Mesenchymal stem cell (in vitro differentiated cells and primary cell): ENCODE measurements at regions not wholly inside any gene's neighbourhood (a gene's known extent, or its start where the extent isn't known, plus 50 kb on each side); places are given as distances from the start of the nearest gene placed in this dataset.

Experiments
- DNase-seq: peaks from one replicate; pipeline ENCODE4 v3.0.0-alpha.2; 2013
- H2AFZ ChIP-seq: one replicate; pipeline ENCODE4 v1.6.1; 2013; ENCODE audit warnings: low read depth, mild to moderate bottlenecking, control low read depth, inconsistent platforms, low read length, moderate library complexity
- H2AK5ac ChIP-seq: 2 replicates; pipeline ENCODE4 v1.6.1; 2013; ENCODE audit warnings: low read length, moderate library complexity, mild to moderate bottlenecking, inconsistent platforms; ENCODE audit not compliant: severe bottlenecking
- H2BK120ac ChIP-seq: one replicate; pipeline ENCODE4 v1.6.1; 2013; ENCODE audit warnings: low read depth, mild to moderate bottlenecking, inconsistent platforms, low read length, moderate library complexity
- H2BK12ac ChIP-seq, 2 experiments: one replicate each; pipeline ENCODE4 v1.6.1; 2013; ENCODE audit warnings: inconsistent platforms in 2 of 2, low read length in 2 of 2, mild to moderate bottlenecking in 2 of 2, moderate library complexity in 2 of 2, control low read depth in 1 of 2
- H2BK15ac ChIP-seq: one replicate; pipeline ENCODE4 v1.6.1; 2013; ENCODE audit warnings: mild to moderate bottlenecking, low read depth, inconsistent platforms; ENCODE audit not compliant: poor library complexity, severe bottlenecking
- H2BK5ac ChIP-seq: 2 replicates; pipeline ENCODE4 v1.6.1; 2013; ENCODE audit warnings: low read depth, mild to moderate bottlenecking, low read length, control low read depth, inconsistent platforms; ENCODE audit not compliant: poor library complexity, severe bottlenecking
- H3K14ac ChIP-seq, 2 experiments: one replicate each; pipeline ENCODE4 v1.6.1; 2013; ENCODE audit warnings: inconsistent platforms in 2 of 2, low read length in 2 of 2, control low read depth in 1 of 2, mild to moderate bottlenecking in 1 of 2, moderate library complexity in 1 of 2
- H3K18ac ChIP-seq, 2 experiments: one replicate each; pipeline ENCODE4 v1.6.1; 2013; ENCODE audit warnings: inconsistent platforms in 2 of 2, low read length in 2 of 2, control low read depth in 1 of 2, low read depth in 1 of 2, mild to moderate bottlenecking in 1 of 2
- H3K23ac ChIP-seq, 2 experiments: one replicate each; pipeline ENCODE4 v1.6.1; 2013; ENCODE audit warnings: inconsistent platforms in 2 of 2, low read length in 2 of 2, mild to moderate bottlenecking in 2 of 2, moderate library complexity in 2 of 2, control low read depth in 1 of 2
- H3K27ac ChIP-seq: 2 replicates; pipeline ENCODE4 v1.5.1; 2013; ENCODE audit warnings: mild to moderate bottlenecking, moderate library complexity, low read length, control low read depth, inconsistent platforms; ENCODE audit not compliant: poor library complexity, severe bottlenecking
- H3K27me3 ChIP-seq, 2 experiments: 2 replicates each; pipeline versions ENCODE4 v1.6.1 to v1.7.0; 2013; ENCODE audit warnings: low read length in 2 of 2, mild to moderate bottlenecking in 2 of 2, moderate library complexity in 2 of 2, control low read depth in 1 of 2, inconsistent platforms in 1 of 2; ENCODE audit not compliant: control insufficient read depth in 1 of 2, insufficient read depth in 1 of 2
- H3K36me3 ChIP-seq, 2 experiments: 2 replicates each; pipeline versions ENCODE4 v1.6.1 to v1.7.0; 2013; ENCODE audit warnings: low read length in 2 of 2, control low read depth in 1 of 2, inconsistent platforms in 1 of 2, low read depth in 1 of 2, mild to moderate bottlenecking in 1 of 2; ENCODE audit not compliant: insufficient read depth in 2 of 2, control insufficient read depth in 1 of 2
- H3K4ac ChIP-seq, 2 experiments: one replicate each; pipeline ENCODE4 v1.6.1; 2013; ENCODE audit warnings: inconsistent platforms in 2 of 2, low read length in 2 of 2, mild to moderate bottlenecking in 2 of 2, moderate library complexity in 2 of 2, control low read depth in 1 of 2, low read depth in 1 of 2
- H3K4me1 ChIP-seq: 2 replicates; pipeline ENCODE4 v1.6.1; 2013; ENCODE audit warnings: low read depth, low read length, control low read depth; ENCODE audit not compliant: control insufficient read depth, insufficient read depth
- H3K4me2 ChIP-seq: 2 replicates; pipeline ENCODE4 v1.6.1; 2013; ENCODE audit warnings: low read length, mild to moderate bottlenecking, inconsistent platforms; ENCODE audit not compliant: poor library complexity, severe bottlenecking
- H3K4me3 ChIP-seq, 2 experiments: 2 replicates each; pipeline versions ENCODE4 v1.5.1 to v1.7.0; 2013; ENCODE audit warnings: low read length in 2 of 2, mild to moderate bottlenecking in 2 of 2, control low read depth in 1 of 2, low read depth in 1 of 2; ENCODE audit not compliant: insufficient read depth in 1 of 2
- H3K79me1 ChIP-seq: replicated peaks from 2 replicates; pipeline ENCODE4 v1.6.1; 2013; ENCODE audit warnings: mild to moderate bottlenecking, control low read depth, low read length, inconsistent platforms; ENCODE audit not compliant: poor library complexity, severe bottlenecking
- H3K9ac ChIP-seq: 2 replicates; pipeline ENCODE4 v1.7.0; 2013; ENCODE audit warnings: mild to moderate bottlenecking, low read length, moderate library complexity
- H3K9me3 ChIP-seq: 2 replicates; pipeline ENCODE4 v1.7.0; 2013; ENCODE audit warnings: mild to moderate bottlenecking, low read length; ENCODE audit not compliant: control insufficient read depth
- H4K8ac ChIP-seq: one replicate; pipeline ENCODE4 v1.6.1; 2013; ENCODE audit warnings: inconsistent platforms, mild to moderate bottlenecking, low read length, moderate library complexity
- H4K91ac ChIP-seq: one replicate; pipeline ENCODE4 v1.6.1; 2013; ENCODE audit warnings: mild to moderate bottlenecking, low read length, inconsistent platforms
- WGBS: methylation state at CpG from one replicate; pipeline ENCODE4 v1.1.7; 2013; ENCODE audit warnings: mixed read lengths; 5-methylcytosine and 5-hydroxymethylcytosine counted together

DNA sequence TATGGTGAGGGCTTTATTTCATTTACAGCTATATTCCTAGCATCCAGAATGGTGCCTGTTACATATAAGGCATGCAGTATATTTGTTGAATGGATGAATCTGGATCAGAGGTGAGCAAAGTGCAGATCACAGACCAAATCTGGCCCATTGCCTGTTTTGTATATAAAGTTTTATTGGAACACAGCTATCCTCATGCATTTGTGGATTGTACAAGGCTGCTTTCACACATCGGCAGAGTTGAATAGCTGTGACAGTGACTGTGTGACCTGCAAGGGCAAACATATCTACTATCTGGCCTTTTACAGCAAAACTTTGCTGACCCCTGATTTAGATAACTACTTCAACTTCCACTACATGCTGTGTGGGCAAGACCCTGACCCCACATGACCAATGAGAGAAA lies 54.0 kb upstream of the MRPS6 start:
- Histone ChIP-seq H2AFZ (no peak overlapping the region), H3K4me3 (no peak overlapping the region), H3K4me1 (no peaks in the 10 kb centered on the region), H4K8ac (no peak overlapping the region), H3K23ac (no peak overlapping the region), H2AK5ac (no peak overlapping the region), H4K91ac (no peak overlapping the region), H3K4me2 (no peak overlapping the region), H3K18ac (no peak overlapping the region), H2BK5ac (no peak overlapping the region), H3K27me3 (no peaks in the 10 kb centered on the region), H3K4ac (no peak overlapping the region), H3K27ac (no peak overlapping the region), H2BK15ac (no peak overlapping the region), H3K14ac (no peak overlapping the region), H3K79me1 (no peaks in the 10 kb centered on the region), H3K36me3 (no peaks in the 10 kb centered on the region), H3K9me3 (peaks cover 33% of the 10 kb centered on the region), H2BK120ac (no peak overlapping the region), H2BK12ac (no peak overlapping the region), H3K9ac (no peak overlapping the region)
- 96% methylated on average over 1 of the region's 1 CpG for WGBS
- DNase-seq: no peak

DNA sequence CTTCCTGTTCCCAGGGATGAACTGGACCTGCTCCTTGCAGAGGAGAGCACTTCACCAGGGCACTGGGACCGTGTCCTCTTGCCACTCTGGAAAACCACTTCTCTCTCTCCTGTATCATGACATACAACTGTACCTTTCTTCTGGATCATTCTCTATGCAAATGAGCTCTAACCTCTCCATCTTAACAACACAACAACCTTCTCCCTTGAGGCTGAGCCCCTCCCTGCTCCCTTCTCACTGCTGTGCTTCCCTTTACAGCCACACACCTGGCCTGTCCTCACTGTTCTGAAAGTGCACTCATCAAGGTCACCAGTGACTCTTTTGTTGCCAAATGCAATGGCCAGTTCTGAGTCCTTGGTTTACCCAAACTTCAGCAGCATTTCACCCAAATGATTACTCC lies 54.5 kb upstream of the MRPS6 start:
- Histone ChIP-seq H3K27me3 (no peaks in the 10 kb centered on the region), H3K9ac (no peak overlapping the region), H3K9me3 (peaks cover 36% of the 10 kb centered on the region), H2AK5ac (no peak overlapping the region), H4K91ac (no peak overlapping the region), H3K27ac (no peak overlapping the region), H2AFZ (no peak overlapping the region), H2BK5ac (no peak overlapping the region), H4K8ac (no peak overlapping the region), H3K18ac (no peak overlapping the region), H3K4me3 (no peak overlapping the region), H3K4ac (no peak overlapping the region), H3K4me2 (no peak overlapping the region), H2BK15ac (no peak overlapping the region), H3K14ac (no peak overlapping the region), H3K4me1 (no peaks in the 10 kb centered on the region), H2BK120ac (no peak overlapping the region), H3K23ac (no peak overlapping the region), H2BK12ac (no peak overlapping the region), H3K79me1 (no peaks in the 10 kb centered on the region), H3K36me3 (no peaks in the 10 kb centered on the region)
- 95% methylated on average over 1 of the region's 1 CpG for WGBS
- no peak for DNase-seq

DNA sequence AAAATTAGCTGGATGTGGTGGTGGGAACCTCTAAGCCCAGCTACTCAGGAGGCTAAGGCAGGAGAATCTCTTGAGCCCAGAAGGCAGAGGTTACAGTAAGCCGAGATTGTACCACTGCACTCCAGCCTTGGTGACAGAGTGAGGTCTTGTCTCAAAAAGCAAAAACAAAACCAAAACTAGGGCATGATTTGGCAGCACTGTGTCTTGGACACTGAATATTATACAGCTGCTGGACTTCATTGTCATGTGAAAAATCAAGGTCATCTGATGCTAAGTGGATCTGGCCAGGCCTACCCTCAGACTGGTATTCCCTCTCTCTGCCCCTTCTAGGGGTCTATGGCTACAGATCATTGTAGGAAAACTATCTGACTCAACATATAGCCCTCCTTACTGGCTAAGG lies 55.2 kb upstream of the MRPS6 start:
- no peak overlapping the region for H4K8ac ChIP-seq
- H3K27ac ChIP-seq: no peak overlapping the region
- H3K4me2 ChIP-seq: no peak overlapping the region
- WGBS: 91% methylated on average over 1 of the region's 1 CpG
- no peak overlapping the region for H3K9ac ChIP-seq
- no peak overlapping the region for H3K18ac ChIP-seq
- H3K23ac ChIP-seq: no peak overlapping the region
- H3K79me1 ChIP-seq: no peaks in the 10 kb centered on the region
- H3K4me3 ChIP-seq: no peak overlapping the region
- no peaks in the 10 kb centered on the region for H3K4me1 ChIP-seq
- no peaks in the 10 kb centered on the region for H3K27me3 ChIP-seq
- no peak overlapping the region for H2BK120ac ChIP-seq
- no peaks in the 10 kb centered on the region for H3K36me3 ChIP-seq
- no peak overlapping the region for H2BK12ac ChIP-seq
- H3K4ac ChIP-seq: no peak overlapping the region
- peaks cover 44% of the 10 kb centered on the region for H3K9me3 ChIP-seq
- no peak overlapping the region for H2BK15ac ChIP-seq
- no peak overlapping the region for H2BK5ac ChIP-seq
- H3K14ac ChIP-seq: no peak overlapping the region
- no peak overlapping the region for H4K91ac ChIP-seq
- DNase-seq: no peak
- no peak overlapping the region for H2AK5ac ChIP-seq
- H2AFZ ChIP-seq: no peak overlapping the region

DNA sequence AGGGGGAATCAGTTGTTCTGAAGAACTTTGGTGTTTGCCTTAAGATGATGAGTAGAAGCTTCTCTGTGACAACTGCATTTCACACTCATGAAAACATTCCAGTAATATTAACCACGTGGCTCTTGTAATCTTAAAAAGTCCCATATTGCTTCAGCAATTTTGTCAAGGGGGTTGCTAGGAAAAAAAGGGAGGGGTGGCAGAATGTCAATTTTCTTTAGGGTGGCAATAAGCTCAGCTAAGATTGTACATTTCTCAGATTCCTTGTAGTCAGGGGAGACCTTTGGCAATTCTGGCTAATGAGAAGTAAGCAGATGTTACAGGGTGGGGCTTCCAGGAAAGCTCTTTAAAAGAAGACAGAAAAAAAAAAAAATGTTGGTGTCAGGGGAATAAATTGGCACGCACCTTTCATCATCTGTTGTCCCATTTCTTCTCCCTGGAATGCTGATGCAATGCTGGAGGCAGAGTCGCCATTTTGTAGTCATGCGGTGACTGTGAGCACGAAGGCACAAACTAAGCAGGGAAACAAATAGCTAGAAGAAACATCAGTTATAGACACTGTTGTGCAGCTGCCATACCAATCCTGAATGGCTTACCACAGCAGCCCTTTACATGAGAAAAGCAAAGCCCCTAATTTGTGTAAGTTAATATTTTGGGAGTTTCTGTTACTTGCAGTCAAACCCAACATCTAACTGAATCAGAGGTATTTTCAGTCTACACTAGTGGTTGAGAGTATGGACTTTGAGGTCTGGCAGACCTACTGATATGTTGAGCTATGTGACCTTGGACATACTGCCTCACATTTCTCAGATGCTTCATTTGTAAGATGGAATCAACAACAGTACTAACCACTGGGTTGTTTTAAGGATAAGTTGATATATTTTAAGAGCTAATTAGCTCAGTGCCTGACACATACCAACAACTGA lies 56.1 kb upstream of the MRPS6 start:
- Histone ChIP-seq H3K27me3 (no peaks in the 10 kb centered on the region), H2BK120ac (no peak overlapping the region), H3K27ac (no peak overlapping the region), H3K36me3 (no peaks in the 10 kb centered on the region), H2AK5ac (no peak overlapping the region), H2BK15ac (no peak overlapping the region), H2BK12ac (no peak overlapping the region), H4K91ac (no peak overlapping the region), H3K23ac (no peak overlapping the region), H3K4me1 (no peaks in the 10 kb centered on the region), H3K4me3 (no peak overlapping the region), H2AFZ (no peak overlapping the region), H3K79me1 (no peaks in the 10 kb centered on the region), H3K18ac (no peak overlapping the region), H3K4ac (no peak overlapping the region), H2BK5ac (no peak overlapping the region), H3K4me2 (no peak overlapping the region), H3K9ac (no peak overlapping the region), H3K9me3 (peaks cover 52% of the 10 kb centered on the region), H4K8ac (no peak overlapping the region), H3K14ac (no peak overlapping the region)
- DNase-seq: no peak
- WGBS: 93% methylated on average over 5 of the region's 5 CpGs
